ENCODE measurements at regions not wholly inside any gene's neighbourhood (a gene's known extent, or its start where the extent isn't known, plus 50 kb on each side); places are given as distances from the start of the nearest gene placed in this dataset.
A peak's percentile ranks its signal among the peaks of the same experiment; 100 is the strongest.

DNA sequence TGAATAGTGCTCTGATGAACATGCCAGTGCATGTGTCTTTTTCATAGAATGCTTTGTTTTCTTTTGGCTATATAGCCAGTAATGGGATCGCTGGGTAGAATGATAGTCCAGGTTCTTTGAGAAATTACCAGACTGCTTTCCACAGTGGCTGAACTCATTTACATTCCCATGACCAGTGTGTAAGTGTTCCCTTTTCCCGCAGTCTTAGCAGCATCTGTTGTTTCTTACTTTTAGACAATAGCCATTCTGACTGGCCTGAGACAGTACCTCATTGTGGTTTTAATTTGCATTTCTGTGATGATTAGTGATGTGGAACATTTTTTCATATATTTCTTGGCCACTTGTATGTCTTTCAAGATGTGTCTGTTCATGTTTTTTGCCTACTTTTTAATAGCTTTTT lies 784.5 kb downstream of the USP25 start:
- no peak for DNase-seq

DNA sequence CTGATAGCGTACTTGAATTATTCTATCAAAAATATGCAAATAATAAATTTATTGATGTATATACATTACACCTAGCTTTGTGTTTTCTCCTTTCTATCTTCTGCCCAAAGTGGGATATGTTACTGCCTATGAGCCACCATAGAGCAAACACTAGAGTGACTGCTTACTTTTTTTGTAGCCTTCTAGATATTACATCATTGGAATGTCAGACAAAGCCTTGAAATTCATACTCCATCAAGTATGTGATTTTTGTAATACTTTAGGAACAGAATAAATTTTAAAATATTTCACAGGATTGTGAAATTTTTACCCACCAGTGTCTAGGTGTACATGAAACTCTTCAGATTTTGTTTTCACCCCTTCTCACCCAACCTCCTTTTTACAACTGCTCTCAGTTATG lies 787.6 kb downstream of the USP25 start:
- no peak for DNase-seq

DNA sequence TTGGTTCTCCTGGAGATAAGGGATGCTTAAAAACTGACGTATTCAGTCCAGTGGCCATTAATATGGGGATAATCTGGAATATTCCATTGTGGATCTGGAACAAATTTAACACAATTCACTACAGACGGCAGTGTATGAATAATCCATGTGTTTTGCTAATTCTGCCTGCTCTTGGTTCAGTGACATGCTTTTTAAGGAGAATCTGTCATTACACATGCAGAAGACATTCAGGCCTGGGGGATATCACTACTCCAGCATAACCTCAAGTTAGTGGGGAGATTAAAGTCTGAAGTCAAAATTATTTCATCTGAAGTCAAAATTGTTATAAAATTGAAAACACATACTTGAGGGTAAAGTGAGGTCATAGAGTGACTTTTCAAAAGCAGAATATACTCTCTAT lies 789.3 kb downstream of the USP25 start:
- no peak for DNase-seq

DNA sequence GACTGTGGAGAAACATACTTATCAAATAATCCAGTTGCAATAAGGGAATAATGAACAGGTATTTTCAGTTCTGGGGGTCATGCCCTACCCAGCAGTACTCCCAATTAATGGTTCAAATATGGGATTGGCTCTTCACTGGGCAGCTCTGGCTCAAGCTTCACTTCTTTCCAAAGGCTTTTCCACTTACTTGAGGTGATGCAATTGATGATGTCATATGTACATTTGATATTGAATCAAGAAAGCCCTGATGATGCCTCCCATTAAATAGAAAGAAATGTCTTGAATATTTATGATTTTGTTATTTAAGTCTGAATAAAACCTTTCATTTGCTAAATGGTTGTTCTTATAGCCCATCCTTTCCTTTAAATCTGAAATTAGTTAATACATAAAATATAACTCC lies 789.9 kb downstream of the USP25 start:
- no peak for DNase-seq

DNA sequence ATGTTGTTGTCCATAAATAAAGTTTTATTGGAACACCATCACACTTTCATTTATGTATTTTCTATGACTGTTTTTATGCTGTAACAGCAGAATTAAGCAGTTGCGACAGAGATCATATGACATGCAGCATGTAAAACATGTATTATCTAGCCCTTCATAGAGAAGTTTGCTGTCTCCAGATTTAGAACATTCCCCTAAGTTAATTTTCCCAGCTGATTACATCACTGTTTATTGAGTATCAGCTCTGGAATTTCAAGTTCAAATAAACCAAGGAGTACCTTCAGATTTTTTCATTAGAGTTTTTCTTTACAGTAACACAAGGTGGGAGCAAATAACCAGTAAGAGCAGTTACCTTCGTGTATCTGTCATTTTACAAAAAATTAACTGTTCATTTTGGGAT lies 792.8 kb downstream of the USP25 start:
- DNase-seq = no peak

DNA sequence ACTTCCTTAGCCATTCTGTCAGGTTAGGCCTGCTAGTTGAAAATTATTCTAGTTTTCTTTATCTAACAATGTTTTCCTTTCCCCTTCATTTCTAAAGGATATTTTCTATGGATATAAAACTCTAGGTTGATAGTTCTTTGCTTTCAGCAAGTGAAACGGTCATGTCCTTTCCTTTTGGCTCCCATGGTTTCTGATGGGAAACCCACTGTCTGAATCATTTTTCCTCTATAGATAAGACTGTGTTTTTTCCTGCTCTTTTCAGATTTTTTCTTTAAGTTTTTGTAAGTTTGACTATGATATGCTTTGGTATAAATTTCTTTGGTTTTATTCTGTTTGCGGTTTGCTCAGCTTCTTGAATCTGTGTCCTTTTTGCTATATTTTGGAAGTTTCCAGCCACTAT lies 800.9 kb downstream of the USP25 start:
- DNase-seq = no peak

DNA sequence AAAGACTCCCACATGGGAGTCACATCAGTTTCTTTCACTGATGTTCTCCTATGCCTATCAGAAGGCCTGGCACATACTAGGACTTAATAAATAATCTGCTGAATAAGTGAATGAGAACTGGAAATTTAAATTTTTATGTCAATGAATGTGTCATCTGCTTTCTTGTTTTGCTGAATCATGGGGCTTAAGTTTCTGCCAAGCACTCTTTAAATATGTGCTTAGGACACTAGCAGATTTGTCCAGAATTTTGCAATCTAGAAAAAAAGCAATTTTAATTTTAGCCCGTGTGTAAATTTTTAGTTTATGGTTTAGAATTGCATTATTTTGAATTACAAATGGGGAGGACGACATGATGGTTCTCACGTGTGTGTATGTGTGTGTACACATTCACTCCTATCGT lies 803.1 kb downstream of the USP25 start:
- DNase-seq = no peak

DNA sequence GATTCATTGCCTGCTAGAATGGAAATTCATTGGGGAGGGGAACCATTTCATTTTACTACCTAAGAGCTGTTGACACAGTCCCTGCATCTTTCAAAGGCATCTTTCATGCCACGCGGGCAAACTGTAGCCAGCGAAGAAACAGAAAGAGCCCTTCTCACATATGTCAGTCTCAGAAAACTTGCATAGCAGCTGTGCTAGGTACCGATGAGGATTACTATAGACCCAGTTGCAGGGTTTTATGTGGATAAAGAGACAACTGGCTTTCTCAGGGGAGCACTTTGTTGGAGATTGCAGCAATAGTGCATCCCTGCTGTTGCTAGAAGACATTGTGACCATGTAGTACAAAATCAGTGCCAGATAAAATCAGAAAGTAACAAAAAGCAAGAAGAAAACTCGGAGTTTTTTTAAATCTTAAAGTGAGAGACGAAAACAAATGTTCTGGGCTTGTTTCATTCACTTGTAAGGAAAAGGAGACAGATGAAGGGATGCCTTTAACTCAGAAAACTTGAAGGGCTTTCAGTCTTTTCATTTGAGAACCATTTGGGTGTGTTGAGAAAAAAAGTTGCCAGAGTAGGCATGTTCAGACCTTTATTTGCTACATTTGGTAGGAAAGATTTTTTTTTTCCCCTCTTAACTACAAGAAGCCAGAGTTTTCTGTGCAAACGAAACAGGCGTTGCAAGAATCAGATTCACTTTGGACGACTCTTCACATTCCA lies 804.1 kb downstream of the USP25 start:
- DNase-seq = peak; percentile 40

DNA sequence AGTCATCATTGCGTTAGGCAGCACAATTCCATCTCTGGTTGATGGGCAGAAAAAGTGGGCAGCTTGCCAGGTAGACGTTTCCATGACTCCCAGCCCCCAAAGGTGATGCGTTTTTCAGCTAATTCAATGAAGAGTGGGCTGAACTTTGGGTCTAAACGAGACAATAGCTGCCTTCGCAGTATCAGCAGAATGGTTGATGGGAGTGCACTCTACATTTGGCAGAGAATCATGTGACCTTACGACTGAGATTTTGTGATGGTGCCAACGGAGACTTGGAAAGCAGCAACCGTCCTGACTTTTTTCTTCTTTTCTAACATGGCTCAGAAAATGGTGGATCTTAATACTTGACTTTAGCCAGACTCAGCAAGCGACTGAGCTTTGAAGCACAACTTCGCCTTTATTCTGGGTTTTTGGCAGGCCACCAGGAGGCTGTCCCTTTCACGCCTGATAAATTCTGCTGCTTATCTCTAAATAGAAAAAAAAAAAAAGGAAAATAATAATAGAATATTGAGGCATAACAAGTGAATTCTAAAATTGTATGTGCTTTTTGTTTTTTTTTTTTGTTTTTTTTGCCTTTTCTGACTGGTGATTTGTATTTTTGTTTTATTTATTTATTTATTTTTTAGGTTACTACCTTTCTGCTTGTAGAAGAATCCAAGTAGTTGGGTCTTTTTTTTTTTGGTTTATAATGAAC lies 804.8 kb downstream of the USP25 start:
- peak; percentile 91 for DNase-seq

DNA sequence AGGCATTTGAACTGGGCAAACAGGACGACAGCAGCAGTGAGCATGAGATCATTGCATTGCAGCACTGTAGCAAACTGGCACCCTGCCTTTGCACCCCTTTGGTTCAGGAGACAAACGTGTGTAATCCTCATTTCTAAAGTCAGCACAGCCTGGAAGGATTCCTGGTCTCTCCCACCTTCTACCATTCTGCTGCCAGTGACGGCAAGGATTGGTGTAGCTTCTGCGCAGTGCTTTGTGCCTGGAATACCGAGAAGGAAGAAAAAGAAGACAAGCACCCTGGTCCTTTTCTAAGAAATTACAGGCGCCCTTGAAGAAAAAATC lies 805.3 kb downstream of the USP25 start:
- peak; percentile 83 for DNase-seq

DNA sequence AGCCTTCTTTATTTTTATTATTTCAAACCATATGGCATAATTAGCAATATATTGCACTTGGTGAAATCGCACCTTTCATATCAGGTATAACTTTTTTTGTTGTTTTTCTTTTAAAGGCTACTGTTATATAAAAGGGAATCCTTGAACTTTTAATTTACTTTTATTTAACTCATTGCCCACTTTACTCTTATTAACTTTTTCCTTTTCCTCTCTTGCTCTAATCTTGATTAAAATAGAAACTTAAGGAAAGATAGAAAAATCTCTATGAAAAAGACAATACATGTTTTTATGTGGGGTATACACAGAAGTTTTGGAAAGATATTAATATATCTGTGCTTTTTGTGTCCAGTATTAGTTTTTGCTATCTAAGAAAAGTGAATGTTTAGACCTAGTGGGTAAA lies 805.8 kb downstream of the USP25 start:
- no peak for DNase-seq

DNA sequence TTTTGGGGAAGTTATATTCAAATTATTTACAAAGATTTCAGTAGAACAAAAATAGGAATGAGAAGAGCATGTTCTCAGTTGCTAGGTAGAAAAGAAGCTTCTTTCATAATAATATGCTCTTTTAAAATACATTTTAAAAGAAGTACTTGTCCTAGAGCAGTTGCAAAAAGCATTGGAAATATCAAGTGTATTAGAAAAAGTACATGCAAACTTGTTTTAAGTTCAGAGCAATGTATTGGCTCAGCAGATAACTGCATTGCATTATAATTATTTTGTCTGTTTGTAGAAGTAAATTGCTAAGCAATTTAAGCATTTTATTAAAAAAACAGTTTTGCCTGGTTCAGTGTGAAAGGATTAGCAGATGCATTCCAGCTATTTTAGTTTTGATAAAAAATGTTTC lies 806.4 kb downstream of the USP25 start:
- no peak for DNase-seq

DNA sequence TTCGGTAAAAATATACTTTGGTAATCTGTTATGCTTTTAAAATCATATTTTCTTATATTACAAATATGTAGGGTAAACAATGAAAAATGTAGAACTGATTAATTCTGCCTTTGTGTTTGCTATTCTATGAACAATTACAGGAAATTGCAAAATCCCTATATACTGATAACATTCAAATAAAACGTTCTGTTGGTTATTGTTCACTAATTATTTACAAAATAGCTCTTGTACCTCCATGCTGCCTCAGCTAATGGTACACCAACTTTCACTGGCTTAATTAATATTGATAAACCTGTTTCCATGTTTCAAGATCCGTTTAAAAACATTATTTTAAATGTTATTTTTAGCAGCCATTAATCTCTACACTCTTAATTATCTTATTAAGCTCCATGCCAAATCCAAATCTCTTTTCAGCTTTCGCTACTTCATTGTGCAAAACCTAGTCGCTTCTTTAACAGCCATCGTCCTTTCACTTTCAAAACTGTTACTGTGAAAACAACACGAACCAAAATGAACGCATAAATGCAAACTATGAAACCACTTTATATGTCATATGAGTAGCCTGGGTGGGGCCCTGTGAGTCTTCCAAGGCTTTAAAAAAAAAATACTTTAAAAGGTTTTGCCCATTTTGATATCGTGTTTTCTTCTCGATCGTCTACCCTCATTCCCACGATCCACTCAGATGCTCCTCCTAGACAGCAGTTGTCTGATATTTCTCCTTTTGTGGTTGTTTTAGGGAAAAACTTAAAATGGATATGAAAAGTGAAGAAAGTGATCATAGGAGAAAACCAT lies 807.1 kb downstream of the USP25 start:
- DNase-seq = no peak

DNA sequence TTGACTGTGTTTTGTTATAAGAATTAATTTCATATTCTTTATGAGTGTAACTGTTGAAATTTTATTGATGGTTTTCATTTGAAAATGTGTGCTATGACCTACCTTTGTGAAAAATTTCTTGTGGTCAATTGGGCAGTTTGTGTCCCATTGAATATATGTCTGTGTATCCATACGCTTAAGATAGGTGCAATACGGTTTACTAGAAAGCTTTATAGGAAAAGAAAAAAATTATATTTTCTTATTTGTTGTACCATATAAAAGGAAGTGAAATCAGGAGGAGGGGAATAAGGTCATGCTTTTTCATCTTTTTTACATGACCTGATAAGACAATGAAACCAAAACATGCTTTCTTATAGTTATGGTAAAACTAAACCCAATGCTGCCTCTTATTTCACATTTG lies 807.7 kb downstream of the USP25 start:
- no peak for DNase-seq

DNA sequence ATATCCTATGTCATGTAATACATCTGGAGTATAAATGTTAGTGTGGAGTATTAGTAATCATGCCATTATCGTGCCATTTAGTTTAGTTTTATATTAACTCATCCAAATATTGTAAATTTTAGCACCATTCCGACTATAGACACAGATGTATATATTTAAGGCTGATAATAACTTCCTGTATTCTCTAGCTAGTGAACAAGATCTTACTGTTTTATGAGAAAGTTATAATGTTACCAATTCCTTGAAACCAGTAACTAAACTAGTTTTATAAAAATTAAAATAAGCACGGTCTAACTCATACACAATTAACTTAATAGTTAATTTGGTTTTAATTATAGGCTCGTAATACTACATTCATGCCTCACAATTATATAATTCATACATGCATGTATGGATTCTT lies 808.6 kb downstream of the USP25 start:
- no peak for DNase-seq

DNA sequence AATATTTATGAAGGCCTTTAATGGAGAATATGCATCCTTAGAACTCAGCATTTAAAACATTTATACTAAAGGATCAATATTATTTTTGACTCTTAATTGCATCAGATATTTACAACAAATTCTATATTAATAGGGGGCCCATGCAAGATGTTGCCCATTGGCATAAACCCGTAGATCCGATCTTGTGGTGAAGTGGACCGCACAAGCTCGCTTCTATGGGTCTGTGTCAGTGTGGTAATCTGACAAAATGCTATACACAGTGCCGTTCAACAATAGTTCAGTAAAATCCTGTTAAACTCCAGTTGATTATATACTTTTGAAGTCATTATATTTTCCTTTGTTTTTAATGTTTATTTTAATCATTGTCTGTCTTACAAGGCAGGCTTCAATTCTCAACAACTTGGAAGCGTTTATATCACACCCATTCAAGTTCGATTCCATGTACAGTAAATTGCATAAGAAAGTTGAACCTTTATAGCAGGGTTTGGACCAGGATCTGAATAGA lies 809.2 kb downstream of the USP25 start:
- DNase-seq = no peak

DNA sequence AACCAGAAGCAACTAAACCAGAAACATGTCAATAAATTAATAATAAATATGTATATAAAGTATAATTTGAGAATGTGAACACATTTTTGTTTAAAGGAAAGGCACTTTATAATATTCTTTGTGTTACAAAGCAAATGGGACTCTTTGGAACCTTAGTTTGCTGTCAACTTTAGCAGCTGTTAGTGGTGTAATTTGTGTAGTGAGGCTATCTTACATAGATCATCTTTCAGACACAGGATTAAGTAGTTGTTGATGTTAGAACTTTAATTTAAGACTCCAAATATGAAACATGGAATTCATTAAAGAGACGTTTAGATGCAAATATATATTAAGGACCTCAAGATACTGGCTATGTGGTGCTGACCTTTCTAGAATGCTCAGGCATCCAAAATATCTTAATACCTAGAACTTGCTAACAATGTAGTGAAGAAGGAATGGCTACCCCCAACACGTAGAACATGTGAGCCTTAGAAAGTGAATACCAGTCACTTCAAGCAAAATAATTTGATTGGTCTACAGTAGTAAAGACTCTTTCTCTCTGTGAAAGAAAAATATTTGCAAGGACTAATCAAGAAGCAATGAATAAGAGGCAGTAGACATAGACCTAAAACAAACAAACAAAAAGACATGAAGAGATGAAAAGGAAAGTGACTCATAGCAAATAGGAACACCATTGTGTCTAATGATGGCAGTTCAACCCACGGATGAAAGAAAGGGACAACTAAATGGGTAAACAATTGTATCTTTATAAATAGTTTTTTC lies 811.4 kb downstream of the USP25 start:
- no peak for DNase-seq

DNA sequence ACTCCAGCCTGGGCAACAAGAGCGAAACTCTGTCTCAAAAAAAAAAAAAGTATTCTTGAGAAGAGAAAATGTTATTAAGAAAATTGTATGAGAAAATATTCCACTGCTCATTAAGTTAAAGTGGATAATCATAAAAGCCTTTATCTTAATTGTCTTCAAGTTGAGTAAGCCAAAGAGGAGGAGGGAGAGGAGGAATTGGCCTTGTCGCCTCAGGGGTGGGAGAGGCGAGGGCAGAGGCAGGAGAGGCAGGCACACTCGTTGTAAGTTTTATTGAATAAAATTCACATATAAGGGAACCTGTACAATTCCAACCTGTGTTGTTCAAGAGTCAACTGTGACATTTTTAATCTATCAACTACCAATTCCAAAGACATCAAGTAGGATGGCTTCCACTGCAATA lies 820.3 kb downstream of the USP25 start:
- no peak for DNase-seq

DNA sequence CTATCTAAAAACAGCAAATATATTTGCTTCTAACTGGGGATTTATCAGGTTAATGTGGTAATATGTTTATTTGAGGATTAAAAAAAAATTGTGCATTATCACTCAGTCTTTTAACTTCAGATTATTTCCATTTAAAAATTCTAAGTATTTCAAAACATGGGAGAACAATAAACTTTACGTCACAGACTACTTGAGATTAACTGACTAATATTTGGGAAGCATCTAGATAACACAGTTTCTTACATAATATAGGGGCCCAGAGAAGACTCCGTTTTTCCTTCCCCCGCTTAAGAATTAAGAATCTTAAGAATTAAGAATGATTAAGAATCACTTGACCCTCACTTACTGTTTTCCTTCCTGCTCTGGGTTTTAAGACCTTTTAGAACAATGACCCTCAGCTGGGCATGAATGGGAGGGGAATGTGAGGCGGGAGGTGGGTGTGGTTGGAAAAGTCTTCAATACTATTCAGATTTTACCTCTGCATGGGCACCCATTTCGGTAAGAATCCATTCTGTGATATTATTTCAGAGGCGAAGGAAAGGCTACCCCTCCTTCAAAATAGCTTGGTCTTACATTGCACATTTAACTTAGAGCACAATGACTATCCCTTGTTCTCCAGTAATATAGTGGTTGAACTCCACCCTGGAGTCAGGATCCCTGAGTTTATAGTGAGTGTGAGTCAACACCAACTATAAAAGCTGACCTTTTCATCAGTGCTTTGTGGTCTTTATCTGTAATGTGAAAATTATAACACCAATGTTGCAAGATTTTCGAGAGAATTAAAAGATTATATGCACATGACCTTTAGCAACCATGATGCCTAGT lies 821.3 kb downstream of the USP25 start:
- DNase-seq = no peak

DNA sequence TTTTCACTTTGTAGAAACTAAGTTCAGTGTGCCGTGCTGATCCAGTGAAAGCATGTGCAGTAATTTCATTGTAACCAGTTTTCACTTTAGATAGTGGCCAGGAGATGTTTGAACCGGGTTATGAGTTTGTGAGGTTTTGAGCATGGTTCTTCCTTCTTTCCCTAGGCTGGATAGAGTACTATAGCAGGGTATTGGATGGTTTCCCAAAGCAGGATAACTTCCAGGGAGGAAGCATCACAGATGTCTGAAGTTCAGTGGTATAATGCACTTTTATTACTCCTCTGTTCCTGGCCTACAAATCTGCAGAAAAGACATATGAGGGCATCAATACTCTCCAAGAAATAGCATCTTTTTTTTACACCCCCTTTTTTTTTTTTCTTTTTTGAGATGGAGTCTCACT lies 823.1 kb downstream of the USP25 start:
- DNase-seq = no peak

DNA sequence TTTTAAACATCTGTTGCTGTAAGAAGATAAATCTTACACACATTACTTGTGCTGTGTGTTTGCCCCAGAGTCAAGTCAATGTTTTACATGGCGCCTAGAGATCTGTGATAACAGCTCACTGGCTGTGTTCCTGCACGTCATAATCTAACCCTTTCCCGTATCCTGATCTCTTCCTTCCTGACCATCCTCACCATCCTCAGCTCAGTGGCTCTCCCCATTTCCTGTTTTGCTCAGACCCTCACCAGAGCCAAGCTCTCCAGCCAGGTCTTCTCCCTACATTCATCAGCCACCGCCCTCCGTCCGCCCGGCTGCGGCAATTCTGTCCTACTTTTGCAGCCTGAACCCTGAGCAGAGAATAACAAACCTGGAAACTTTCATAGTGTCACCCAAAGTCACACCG lies 824.7 kb downstream of the USP25 start:
- no peak for DNase-seq

DNA sequence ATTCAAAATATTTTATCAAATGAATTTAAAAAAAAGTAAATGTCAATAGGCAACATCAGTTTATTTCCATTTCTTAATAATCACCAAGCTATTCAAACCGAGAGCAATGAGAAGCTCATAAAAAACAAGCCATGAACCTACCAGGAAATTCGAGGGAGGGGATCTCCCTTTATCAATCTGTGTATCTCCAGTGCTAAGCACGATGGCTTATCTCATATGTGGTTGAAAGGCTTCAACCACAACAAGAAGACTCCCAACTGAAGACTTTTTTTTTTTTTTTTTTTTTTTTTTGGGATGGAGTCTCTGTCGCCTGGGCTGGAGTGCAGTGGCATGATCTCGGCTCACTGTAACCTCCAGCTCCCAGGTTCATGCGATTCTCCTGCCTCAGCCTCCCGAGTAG lies 833.3 kb downstream of the USP25 start:
- no peak for DNase-seq
